NCI-H2196 (cell line): ENCODE measurements at regions not wholly inside any gene's neighbourhood (a gene's known extent, or its start where the extent isn't known, plus 50 kb on each side); places are given as distances from the start of the nearest gene placed in this dataset.

ENCODE experiments used
- DNase-seq: peaks from one replicate; lab custom pipeline; 2025; ENCODE audit not compliant: unreplicated experiment; lab: John Stamatoyannopoulos, UW

DNA sequence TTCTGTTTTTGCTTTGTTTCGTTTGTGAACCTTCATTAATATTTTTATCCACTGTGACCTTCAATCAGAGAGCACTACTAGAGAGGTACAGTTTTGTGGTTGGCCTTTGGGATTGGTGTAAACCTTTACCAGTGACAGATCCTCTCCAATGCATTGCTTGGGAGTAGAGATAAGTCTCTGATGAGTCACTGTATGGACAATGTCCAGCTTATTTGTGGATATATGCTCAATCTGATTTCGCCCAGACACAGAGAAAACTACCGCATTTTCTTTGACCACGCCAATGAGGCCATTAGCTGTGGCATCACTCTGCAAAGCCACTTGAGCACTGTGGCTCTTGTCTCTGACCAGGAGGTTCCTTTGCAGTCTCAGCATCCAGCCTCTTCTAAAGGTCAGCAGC is 964.7 kb downstream of the TUSC7 start:
- DNase-seq, result no peak

DNA sequence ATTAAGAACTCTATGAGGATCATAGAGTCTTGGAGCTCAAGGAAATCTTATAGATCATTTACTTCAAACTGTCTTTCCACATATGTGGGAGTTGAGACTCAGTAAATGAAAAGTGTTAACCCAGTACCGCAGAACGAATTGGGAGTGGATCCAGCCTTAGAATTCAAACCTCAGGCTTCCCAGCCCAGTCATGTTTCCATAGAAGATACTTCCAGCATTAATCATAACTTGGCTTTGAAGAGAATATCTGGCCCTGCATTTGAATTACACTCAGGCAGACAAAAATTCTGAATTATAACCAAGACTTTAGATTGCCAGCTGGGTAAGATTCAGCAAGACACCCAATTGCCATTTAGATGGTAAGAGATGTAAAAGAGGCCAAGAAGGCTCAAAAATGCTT is 972.0 kb downstream of the TUSC7 start:
- no peak for DNase-seq

DNA sequence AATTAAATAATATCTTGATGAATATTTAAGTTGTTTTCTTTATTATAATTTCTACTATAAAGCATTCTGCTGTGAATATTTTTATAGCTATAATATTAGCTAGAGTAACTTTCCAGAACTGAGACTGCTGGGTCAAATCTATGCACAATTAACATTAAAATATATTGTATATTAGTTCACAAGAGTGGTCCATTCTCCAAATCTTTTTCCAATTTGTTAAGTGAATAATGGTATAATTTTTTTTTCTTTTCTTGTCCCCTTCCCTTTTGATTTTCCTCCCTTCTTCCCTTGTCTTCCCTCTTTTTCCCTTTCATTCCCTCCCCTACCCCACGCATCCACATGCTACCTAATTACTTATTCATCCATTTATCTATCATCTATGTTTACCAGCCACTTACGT is 977.5 kb downstream of the TUSC7 start:
- no peak for DNase-seq

DNA sequence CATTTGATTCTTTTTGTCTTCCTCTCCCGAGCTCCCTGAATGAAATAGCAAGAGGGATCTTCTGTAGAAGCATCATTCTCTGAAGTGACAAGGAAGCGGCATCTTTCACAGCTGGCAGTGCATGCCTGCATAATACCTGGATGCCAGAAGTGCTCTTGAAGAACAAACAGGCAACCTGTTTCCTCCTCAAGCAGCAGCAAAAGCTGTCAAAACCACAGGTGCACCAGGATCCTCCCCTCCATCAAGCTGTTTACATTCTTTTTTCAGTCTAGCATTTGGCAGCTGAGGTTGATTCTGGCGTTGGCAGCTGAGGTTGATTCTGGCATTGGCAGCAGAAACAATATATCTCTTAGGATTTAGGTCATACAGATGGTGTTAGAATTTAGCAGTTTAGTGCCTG is 979.0 kb downstream of the TUSC7 start:
- peak; percentile 76 for DNase-seq

DNA sequence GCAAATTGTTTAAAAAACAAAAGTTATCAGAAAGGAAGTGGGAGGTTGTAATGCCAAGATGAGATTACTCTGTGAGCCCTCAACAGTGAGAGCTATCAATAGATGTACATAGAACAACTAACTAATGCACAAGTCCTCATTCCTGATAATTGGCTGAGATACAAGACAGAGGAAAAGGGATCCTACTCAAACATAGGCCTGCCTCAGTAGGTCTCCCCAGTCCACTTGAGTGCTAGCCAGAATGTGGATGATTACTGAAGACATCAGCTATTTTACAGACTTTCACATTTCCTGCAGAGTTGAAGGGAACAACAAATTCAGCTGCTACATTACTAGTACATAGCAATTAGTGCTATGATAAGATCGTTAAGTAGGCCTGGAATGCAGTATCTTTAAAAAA is 981.9 kb downstream of the TUSC7 start:
- DNase-seq, result no peak

DNA sequence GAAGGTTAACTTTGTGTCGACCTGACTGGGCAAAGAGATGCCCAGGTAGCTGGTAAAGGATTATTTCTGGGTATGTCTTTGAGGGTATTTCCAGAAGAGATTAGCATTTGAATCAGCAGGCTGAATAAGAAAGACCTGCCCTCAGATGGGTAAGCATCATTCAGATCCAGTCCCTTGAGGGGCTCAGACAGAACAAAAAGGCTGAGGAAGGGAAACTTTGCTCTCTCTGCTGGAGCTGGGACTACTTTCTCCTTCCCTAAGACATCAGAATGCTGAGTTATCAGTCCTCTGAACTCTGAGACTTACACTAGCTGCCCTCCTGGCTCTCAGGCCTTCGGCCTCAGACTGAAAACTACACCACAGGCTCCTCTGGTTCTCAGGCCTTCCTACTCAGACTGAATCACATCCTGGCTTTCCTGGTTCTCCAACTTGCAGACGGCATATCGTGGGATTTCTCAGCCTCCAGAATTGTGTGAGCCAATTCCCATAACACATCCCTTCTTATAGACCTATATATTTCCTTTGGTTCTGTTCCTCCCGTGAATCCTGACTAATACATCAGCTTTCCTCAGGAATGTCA is 982.9 kb downstream of the TUSC7 start:
- no peak for DNase-seq

DNA sequence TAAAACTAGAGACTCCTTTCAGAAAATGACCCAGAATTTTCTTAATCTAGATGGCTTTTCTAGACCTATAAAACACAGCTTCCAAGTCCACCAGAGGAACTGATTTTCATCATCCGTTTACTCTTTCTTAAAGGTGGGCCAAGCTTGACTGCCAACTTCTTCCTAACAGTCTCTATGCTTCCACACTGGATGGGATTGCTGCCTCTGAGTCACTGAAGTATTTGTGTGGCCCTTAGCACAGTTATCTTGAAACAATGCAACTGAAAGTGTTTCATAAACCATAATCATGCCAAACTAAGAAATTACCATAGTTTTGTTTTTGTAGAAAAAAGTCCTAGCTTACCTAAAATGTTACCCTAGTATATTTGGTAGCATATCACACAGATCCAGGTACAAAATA is 985.7 kb downstream of the TUSC7 start:
- DNase-seq, result no peak

DNA sequence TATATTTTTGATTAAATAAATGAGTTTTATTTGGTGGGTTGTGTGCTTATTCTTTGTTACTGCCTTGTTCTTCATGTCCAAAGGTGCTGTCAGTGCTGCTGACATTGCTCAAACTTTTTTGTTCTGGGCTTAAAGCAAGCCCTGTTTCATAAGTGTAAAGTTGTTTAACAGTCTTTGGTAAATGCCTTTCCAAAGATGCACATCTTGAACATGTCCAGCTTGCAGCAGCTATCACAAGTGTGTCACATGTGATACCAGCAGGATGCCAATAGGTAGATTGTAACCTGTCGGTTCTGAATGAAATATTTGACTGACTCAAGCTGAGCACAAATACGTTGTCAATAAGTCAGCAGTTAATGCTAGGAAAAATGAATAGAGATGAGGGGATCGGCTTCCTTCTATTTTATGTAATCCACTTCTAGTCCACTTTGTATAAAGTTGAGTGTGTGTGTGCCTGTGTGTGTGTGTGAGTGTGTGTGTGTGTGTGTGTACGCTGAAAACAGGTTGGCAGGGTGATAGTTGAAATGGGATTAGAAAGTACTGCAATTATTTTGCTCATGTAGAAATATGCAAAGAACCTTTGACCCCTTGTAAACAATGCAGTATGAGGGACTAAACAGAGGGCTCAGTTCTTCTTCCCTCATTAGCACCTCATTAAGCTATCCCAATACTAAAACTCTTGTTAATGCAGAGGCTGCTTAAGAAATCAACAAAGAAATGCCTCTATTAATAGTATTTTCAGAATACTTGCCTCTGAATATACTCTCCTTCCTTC is 986.5 kb downstream of the TUSC7 start:
- DNase-seq, result no peak

DNA sequence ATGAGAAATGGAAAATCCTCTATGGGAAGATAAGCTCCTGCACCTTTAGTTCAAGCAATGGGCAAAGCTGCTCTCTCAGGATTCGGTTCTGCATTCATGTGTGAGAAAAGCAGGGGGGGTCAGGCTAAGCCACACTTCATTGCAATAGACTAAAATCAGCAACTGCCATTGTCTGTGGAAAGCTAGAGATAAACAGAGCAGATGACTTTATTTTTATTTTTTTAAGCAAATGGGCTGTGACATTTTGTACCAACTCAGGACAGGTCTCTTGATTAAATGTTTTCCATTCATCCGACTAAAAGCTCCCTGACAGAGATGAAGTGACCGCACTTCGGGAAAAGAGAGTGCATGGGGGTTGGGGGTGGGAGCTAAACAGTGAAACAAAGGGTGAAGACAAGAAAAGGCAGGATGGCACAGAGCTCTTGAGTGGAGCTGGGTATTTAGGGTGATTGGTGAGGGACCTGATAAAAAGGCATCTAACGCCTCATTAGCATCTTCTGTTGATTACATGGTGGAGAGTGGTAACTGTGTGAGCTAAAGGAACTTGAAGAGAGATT is 987.4 kb downstream of the TUSC7 start:
- no peak for DNase-seq

DNA sequence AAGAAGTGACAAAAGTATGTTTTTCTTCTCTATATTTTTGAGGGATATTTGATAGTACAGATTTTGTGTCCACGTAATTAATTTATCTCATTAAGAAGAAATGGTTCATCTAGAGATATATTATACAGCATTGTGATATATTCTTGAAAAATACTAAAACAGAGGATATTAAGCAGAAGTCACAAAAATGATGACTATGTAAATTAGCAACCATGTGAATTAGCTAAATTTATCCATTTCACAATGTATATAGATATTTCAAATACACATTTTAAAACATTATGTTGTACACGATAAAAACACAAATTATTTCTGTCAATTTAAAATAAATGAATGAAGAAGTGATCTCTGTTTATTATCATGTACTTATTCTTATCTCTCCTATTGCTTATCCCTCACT is 989.5 kb downstream of the TUSC7 start:
- DNase-seq, result no peak

DNA sequence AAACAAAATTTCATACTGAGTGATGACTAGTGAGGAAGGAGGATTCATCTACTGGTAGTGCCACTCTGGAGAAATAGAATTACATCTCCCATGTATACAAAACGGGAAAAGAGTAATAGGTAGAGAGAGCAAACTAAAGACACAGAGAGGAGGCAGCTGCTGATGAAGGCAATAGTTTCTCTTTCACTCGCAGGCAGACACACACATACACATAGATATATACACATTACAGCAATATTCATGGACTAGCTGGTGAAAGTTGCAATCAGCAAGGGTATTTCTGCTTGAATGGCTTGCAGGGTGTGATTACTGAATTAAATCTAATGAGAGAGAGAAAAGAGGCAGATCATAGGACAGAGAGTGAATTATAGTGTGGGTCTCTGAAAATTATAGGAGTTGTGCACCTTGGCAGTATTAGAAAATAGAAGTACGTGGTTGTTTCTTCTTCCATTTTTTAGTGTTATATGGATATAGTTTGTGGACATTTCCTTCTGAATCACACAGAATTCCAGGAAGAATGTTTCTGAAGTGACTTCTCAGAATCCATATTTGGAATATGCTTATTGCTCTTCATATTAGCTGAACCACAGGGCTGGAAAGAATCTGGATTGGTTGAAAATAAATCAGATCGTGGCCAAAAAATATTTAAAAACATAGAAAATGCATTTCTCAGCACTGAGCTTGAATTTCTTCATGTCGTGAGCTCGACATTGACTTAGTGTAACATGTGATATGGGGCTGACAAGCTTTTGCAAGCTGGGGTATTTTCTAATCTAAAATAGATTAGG is 991.2 kb downstream of the TUSC7 start:
- DNase-seq, result no peak

DNA sequence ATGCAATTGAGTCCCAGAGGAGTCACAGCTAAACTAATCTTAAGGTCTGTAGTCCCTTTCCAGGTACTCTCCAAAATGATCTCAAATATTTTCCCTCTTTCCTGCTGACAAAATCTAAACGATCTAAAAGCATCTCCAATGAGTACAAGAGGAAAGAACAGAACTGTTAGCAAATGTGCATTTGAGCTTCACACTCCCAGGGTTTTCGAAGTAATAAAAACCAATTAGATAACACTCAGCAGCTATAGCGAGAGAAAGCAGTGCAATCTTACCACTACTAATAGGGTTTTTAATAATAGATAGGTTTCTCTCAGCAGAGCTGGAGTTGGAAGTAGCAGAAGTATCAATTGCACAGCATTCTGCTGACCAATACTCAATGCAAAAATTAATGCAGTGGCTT is 995.4 kb downstream of the TUSC7 start:
- DNase-seq, result no peak

DNA sequence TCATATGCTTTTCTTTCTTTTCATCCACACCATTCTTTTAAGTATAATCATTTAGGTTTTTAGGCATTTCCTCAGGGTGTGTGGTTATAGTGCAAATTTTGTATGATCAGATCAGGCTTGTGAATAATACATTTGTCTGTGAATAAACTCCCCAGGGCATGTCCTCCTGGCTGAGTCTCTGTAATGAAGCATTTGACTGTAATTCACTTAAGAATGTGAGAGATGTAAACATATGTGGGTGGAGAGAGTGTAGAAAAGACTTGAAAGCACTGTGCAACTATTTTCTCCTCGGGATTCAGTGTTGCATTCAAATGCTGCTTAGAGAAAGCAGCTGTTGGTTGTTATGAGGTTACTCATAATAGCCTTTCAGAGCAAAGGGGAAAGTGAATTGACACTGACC is 996.5 kb downstream of the TUSC7 start:
- DNase-seq, result no peak

DNA sequence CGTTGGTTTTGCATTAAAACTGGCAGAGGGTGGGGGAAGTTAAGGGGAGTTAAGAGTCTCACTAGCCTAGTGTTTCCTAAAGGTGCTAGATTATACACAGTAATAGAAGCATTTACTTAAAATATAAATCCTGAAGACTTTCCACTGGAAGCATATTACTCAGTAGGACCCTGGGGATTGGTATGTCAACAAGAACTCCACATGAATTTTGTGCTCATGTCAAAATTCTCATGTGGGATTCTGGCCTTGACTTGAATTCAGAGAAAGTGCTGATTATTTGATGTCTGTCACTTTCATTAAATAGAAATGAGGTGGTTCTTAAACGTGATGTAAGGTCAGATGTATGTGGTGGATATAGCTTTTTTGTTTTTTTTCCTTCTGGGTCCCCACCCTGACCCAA is 997.2 kb downstream of the TUSC7 start:
- DNase-seq, result no peak

DNA sequence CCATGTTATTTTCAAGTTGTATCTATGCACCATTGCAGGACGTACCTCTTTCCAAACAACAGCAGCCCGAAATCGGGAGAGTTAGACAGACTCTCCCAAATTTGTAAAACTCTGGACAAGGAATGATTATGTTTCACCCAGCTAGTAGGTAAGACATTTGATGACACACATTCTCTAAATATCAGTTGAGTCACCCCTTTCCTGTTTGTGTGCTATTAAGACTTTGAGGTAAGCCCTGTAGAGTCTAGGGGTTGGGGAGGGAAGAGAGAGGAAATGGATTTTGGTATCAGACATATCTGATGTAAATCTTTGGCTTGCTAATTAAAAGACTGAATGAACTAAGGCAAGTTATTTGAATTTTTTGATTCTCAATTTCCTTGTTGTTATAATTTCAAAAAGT is 999.0 kb downstream of the TUSC7 start:
- DNase-seq, result no peak

DNA sequence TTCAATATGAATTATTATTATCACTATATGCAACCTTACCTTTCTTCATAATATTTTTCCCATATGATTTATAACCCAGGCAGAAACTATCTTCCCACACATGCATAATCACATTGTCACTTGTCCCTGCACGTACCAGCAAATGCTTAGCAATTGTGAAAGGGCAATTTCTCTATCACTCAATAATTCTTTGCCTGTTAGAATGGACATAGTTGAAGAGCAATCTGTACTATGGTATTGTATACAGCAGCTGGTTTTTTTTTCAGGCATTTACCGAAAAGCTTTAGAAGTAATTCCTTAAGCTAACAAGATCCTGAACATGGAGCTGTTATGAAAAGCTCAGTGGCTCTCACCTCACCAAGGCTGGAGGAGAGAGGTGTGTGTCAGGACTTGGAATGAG is 999.5 kb downstream of the TUSC7 start:
- no peak for DNase-seq

DNA sequence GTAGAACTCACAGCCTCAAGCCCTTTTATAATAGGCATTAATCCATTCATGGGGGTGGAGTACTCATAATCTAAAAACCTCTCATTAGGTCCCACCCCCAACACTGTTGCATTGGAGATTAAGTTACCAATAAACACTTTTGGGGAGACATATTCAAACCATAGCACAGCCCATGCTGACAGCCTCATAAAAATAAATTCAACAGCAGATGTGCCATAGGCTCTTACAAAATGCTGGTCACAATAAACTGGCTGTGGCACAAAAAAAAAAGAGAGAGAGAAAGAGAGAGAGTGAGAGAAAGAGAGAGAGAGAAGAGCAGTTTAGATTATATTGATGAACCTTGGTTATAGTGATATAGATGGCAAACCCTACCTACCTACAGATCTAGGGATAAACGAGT is 1000.9 kb downstream of the TUSC7 start:
- DNase-seq, result no peak

DNA sequence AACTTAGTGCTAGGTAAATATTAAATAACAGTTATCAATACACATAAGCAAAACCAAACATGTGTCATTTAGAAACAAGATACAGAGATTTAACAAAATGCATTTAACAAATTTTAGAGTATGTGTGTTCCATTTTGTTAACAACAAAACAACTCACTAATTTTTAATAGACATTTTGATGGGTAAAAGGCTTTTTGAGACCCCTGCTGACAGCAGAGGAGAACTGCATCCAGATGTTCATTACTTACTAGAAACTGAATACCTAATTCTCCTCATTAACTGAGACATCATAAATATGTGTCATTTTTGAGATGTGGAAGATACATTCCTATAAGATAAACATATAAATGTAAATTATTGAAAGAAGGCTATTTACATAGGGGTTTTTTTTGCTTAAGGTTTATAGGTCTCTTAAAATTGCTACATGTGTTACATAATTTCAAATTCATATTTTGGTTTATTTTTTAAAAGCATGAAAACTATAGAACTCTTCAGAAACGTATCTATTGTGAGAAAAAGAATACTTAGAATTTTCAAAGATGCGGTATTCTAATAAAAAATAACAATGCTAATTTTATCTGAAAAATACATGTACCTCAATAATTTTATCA is 1009.8 kb downstream of the TUSC7 start:
- peak; percentile 39 for DNase-seq

DNA sequence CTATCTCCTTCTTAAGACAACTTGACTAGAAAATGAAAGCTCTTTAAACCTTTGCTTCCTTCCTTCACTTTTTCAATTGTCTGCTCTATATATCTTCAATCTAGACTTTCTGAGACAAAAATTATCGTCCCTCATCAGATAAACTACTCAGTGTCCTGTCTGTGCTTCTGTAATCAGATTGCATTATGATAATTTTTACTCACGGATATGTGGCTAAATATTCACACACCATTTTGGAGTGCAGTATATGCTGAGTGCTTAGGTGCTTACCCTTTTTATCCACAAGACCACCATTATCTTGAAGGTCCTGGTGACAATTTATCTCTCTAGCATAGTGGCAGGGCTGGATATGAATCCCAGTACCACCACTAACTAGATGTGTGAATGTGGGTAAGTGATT is 1012.3 kb downstream of the TUSC7 start:
- no peak for DNase-seq

DNA sequence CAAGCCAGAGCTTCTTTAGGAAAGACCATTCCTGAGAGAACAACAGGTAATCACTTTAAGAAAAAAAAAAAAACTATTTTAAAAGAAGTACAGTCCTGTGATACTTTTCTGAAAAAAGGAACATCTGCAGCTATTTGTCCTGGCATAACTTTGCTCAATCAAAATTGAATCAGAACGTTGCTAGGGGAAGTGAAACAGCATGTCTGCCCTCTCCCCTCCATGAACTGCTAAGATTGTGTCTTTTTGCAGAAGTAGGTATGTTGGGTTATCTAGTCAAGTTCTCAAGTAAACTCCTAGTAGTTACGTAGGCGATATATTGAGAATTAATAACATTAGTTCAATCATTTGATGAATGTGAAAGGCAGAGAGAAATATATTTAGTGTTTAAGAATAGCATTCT is 1013.3 kb downstream of the TUSC7 start:
- DNase-seq, result no peak

DNA sequence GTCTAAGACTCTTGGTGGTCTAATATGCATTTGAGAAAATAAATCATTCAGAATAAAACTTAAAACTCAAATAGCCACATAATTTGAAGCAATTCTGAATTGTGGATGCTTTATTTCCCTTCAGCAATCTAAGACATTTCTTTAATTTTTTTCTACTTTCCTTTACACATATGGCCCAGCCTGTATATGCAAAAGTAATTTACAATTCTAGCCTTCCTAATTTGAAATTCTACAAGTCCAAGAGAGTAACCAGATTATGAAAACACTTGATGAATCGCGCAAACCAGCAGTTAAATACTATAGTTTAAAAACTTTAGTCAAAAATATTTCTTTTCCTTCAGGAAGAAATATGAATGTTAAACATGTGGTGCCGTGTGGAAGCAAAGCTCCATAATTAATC is 1014.2 kb downstream of the TUSC7 start:
- DNase-seq, result no peak

DNA sequence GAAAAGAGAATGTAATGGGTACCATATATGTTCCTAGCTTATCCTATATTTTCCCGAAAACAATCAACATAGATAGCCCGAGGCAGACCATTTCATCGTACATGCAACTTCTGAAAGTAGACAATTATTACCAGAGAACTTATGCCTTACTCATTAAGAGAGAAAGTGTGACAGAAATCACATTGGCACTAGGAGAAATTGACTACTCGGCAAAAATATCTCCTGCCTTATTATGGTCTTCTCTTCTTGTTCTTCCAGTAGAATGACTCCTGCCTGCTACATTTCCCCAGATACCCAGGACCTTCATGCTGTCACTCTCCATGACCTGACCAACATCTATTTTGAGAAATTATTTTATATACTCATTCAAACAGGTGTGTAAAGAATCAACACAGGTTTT is 1015.7 kb downstream of the TUSC7 start:
- DNase-seq, result no peak
